Adipocyte (in vitro differentiated cells): ENCODE measurements at regions not wholly inside any gene's neighbourhood (a gene's known extent, or its start where the extent isn't known, plus 50 kb on each side); places are given as distances from the start of the nearest gene placed in this dataset.
A peak's percentile ranks its signal among the peaks of the same experiment; 100 is the strongest.
"Not testable (repeated sequence)": the region's sequence is repeated elsewhere in the genome, so short reads cannot be mapped to it uniquely, and the experiment has no call there.

Source experiments
- DNase-seq: peaks from one replicate; pipeline ENCODE4 v3.0.0-alpha.2; 2015; ENCODE audit warnings: low read depth
- H3K27me3 ChIP-seq: replicated peaks from 2 replicates; pipeline ENCODE4 v1.7.0; 2013; ENCODE audit warnings: mild to moderate bottlenecking, low read length, moderate library complexity; ENCODE audit not compliant: control insufficient read depth, insufficient read depth
- H3K36me3 ChIP-seq: 2 replicates; pipeline ENCODE4 v1.7.0; 2013; ENCODE audit warnings: low read length, mild to moderate bottlenecking, moderate library complexity; ENCODE audit not compliant: control insufficient read depth, insufficient read depth, severe bottlenecking
- H3K4me1 ChIP-seq: 2 replicates; pipeline ENCODE4 v1.7.0; 2013; ENCODE audit warnings: mild to moderate bottlenecking, low read length, moderate library complexity; ENCODE audit not compliant: control insufficient read depth, insufficient read depth
- H3K4me3 ChIP-seq: 2 replicates; pipeline ENCODE4 v1.7.0; 2013; ENCODE audit warnings: mild to moderate bottlenecking, low read length, moderate library complexity
- H3K9ac ChIP-seq: 2 replicates; pipeline ENCODE4 v1.7.0; 2013; ENCODE audit warnings: mild to moderate bottlenecking, low read length, moderate library complexity
- H3K9me3 ChIP-seq: 2 replicates; pipeline ENCODE4 v1.7.0; 2013; ENCODE audit warnings: mild to moderate bottlenecking, low read length, moderate library complexity; ENCODE audit not compliant: control insufficient read depth

- H3K27me3 ChIP-seq: no peaks in the 10 kb centered on the region
- no peaks in the 10 kb centered on the region for H3K36me3 ChIP-seq
- H3K4me3 ChIP-seq: no peak overlapping the region
- no peak for DNase-seq
- H3K4me1 ChIP-seq: no peaks in the 10 kb centered on the region
- no peaks in the 10 kb centered on the region for H3K9me3 ChIP-seq
- H3K9ac ChIP-seq: no peak overlapping the region
Measured at GRCh38 chr10:28890121-28890950, 213.0 kb downstream of the BAMBI start.

- H3K9ac ChIP-seq: no peak overlapping the region
- no peaks in the 10 kb centered on the region for H3K27me3 ChIP-seq
- H3K4me3 ChIP-seq: no peak overlapping the region
- H3K4me1 ChIP-seq: no peaks in the 10 kb centered on the region
- no peaks in the 10 kb centered on the region for H3K36me3 ChIP-seq
- no peaks in the 10 kb centered on the region for H3K9me3 ChIP-seq
- no peak for DNase-seq
Measured at GRCh38 chr10:28891058-28891713, 213.9 kb downstream of the BAMBI start.

DNA sequence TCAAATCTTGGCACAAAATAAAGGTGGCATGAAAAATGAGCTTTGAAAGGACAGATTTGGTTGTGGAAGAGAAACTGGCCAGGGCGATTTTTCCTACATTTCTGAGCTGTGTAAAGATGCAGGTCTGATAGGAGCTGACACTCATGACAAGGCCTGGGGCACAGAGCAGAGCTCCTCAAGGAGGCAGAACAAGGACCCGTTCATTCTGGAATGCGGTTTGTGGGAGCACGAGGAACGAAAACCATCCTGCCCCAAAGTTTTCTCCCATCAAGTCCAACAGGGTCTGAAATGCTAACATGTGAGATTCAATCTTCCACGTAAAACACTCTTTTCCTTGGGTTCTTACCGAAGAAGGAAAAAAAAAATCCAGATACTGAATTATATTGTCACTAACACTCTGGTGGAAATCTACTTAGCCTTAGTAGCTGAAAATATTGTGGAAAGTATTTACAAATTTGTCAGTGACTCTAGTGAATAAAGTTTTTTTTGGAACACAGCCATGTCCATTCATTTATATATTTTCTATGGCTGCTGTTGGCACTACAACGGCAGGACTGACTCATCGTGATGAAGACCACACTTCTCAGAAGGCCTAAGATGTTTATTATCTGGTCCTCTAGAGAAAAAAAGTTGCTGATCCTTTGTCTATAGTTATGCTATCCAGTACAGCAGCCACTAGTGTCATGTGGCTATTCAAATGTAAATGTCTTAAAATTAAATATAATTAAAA lies 215.7 kb downstream of the BAMBI start:
- peak; percentile 60 for DNase-seq
- Histone ChIP-seq H3K9ac (no peak overlapping the region), H3K4me1 (no peaks in the 10 kb centered on the region), H3K4me3 (no peak overlapping the region), H3K27me3 (no peaks in the 10 kb centered on the region), H3K36me3 (no peaks in the 10 kb centered on the region), H3K9me3 (no peaks in the 10 kb centered on the region)

DNA sequence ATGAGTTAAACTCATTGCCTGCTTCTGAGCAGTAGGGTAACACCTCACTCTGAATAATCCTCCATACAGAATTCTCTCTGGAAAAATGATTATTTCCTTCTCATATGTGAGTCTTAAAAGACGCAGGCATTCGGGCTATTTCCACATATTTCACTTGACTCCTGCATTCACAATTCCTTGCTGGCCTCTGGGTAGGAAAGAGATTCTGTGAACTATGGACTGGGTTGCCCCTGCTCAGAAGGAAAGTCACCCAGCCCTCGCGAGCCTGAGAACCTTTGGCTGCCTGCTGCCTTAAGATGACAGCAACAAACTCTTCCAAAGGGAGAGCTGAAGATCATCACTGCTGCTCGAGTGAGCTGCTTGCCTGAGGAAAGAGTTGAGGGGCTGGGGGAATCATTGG lies 216.8 kb downstream of the BAMBI start:
- Histone ChIP-seq H3K36me3 (no peaks in the 10 kb centered on the region), H3K9me3 (no peaks in the 10 kb centered on the region), H3K4me1 (no peaks in the 10 kb centered on the region), H3K27me3 (no peaks in the 10 kb centered on the region), H3K4me3 (no peak overlapping the region), H3K9ac (no peak overlapping the region)
- DNase-seq: no peak

- H3K9ac ChIP-seq, H3K4me3 ChIP-seq, H3K9me3 ChIP-seq, H3K27me3 ChIP-seq, H3K4me1 ChIP-seq, H3K36me3 ChIP-seq, DNase-seq: not testable (repeated sequence)
Measured at GRCh38 chr10:28895671-28896070, 218.3 kb downstream of the BAMBI start.

GRCh38 chr10:28896791-28897409 lies 219.6 kb downstream of the BAMBI start:
- H3K9me3 ChIP-seq, H3K4me3 ChIP-seq, DNase-seq, H3K27me3 ChIP-seq, H3K4me1 ChIP-seq, H3K9ac ChIP-seq, H3K36me3 ChIP-seq: not testable (repeated sequence)

DNA sequence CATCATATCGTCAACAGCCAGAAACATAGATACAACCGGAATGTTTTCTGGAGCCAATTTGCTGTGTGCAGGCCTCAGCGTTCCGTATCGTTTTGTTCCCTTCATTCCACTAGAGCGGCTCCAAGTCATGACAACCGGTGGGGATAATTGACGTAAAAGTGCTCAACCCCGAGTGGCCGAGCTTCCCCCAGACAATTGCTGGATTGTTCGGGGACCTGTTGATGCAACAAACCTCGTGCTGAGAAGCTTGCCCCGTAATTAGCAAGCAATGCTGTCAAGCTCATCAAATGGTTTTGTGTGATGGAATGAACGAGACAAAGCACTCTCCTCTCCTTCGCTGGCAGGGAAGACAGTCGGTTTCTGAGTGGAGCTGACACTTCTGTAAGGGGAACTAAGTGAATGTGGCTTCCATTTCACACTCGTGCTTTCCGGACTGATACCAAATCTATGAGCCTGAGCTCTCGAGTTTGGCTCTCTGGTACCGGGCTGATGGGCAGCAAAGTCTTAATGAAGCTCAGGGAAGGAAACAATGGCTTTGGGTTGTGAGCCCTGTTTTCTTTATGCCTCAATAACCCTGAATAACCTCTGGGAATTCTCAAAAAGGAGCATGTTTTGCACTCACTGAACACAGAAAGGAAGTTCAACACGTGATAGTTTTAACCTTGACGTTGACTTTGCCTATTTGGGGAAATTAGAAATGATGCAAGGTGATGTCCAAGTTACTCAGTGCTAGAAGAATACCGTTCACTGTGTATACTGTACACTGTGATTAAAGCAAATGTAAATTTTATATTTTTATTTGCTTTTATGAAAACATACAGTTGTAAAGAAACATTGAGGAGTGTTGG lies 220.5 kb downstream of the BAMBI start:
- Histone ChIP-seq H3K9ac (no peak overlapping the region), H3K36me3 (no peaks in the 10 kb centered on the region), H3K27me3 (no peaks in the 10 kb centered on the region), H3K9me3 (no peaks in the 10 kb centered on the region), H3K4me1 (no peaks in the 10 kb centered on the region), H3K4me3 (no peak overlapping the region)
- DNase-seq: no peak

DNA sequence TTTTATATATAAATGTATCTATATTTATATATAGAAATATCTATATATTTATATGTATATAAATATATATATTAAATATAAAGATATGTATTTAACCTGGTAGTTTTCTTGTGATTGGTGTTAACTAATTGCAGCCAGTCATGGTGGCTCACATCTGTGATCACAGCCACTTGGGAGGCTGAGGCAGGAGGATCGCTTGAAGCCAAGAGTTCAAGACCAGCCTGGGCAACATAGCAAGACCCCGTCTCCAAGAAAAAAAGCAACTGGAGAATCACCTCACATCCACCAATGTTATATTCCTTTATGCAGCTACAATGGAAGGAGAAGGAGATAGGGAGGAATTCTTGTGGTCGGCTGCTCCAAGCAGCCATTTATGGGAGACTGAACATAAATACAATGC lies 224.9 kb downstream of the BAMBI start:
- H3K9me3 ChIP-seq: no peaks in the 10 kb centered on the region
- no peaks in the 10 kb centered on the region for H3K36me3 ChIP-seq
- no peak for DNase-seq
- no peak overlapping the region for H3K9ac ChIP-seq
- no peaks in the 10 kb centered on the region for H3K4me1 ChIP-seq
- no peak overlapping the region for H3K4me3 ChIP-seq
- no peaks in the 10 kb centered on the region for H3K27me3 ChIP-seq

DNA sequence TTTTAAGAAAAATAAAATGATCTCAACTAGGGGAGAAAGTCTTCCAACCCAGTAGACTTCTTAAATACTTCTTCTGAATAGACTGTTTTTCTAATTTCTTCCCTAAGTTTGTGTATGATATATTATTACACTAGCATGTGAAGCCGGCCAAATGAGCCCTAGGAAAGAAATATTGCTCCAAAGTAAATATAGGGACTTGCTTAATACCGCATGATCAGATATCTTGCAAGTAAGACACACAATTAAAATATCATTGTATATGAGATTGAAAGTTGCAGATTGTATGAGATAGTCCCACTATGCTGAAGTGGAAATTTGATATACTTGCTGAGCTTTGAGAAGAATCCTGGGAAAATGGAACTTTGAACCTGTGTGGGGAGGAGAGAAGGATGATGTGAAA lies 225.7 kb downstream of the BAMBI start:
- no peak overlapping the region for H3K9ac ChIP-seq
- DNase-seq: peak; percentile 44

DNA sequence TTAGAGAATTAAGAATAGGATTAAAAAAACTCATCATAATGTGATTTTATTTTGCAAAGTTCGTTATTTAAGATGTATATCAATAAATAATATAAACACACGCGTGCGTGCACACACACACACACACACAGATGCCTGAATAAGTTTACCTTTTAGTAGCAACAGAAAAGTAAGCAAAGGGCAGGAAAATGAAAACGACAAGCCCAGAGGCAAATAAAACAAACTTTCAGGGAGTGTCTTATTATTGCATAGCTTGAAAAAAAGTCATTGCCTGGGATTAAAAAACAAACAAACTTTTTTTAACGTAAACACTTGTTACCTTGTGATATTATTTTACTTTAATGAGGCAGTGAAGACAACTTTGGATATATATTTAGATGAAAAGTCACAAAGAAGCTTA lies 226.4 kb downstream of the BAMBI start:
- Histone ChIP-seq H3K4me3 (no peak overlapping the region), H3K36me3 (no peaks in the 10 kb centered on the region), H3K9ac (no peak overlapping the region), H3K4me1 (no peaks in the 10 kb centered on the region), H3K27me3 (no peaks in the 10 kb centered on the region), H3K9me3 (no peaks in the 10 kb centered on the region)
- DNase-seq: no peak

More for the DNA sequence above, 225.7 kb downstream of the BAMBI start:
- no peaks in the 10 kb centered on the region for H3K27me3 ChIP-seq
- no peaks in the 10 kb centered on the region for H3K36me3 ChIP-seq
- no peaks in the 10 kb centered on the region for H3K9me3 ChIP-seq
- no peak overlapping the region for H3K4me3 ChIP-seq
- H3K4me1 ChIP-seq: no peaks in the 10 kb centered on the region
